ENCODE measurements at regions not wholly inside any gene's neighbourhood (a gene's known extent, or its start where the extent isn't known, plus 50 kb on each side); places are given as distances from the start of the nearest gene placed in this dataset.

DNA sequence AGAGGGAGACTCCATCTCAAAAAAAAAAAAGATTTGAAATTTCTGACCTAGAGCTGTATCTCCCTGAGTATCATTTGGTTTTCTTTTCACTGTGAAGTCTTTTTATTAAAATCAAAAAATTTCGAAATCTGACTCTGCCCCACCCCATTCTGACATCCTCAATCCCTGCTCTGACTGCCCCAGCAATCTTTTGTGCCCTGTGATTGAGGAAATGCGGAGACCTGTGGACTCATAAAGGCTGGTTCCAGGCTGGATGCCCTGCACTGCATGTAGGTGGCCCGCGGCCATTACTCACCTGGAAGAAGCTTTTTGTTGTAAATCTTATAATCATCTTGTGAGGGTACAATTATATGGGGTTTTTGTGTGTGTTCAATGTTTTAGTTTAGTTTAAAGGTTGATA, 147.3 kb upstream of the SEMA6D start (continued):
- TF ChIP-seq, protein P1, sequence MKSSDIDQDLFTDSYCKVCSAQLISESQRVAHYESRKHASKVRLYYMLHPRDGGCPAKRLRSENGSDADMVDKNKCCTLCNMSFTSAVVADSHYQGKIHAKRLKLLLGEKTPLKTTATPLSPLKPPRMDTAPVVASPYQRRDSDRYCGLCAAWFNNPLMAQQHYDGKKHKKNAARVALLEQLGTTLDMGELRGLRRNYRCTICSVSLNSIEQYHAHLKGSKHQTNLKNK (CRISPR knock-in tag; IDR thresholded peaks at IDR 0.05) = no peak
- TF ChIP-seq TEAD4 (CRISPR knock-in tag; IDR thresholded peaks at IDR 0.05) = no peak
- no peak for TF ChIP-seq NFYB (CRISPR knock-in tag; conservative IDR thresholded peaks at IDR 0.05; ENCODE audit: low read depth)

DNA sequence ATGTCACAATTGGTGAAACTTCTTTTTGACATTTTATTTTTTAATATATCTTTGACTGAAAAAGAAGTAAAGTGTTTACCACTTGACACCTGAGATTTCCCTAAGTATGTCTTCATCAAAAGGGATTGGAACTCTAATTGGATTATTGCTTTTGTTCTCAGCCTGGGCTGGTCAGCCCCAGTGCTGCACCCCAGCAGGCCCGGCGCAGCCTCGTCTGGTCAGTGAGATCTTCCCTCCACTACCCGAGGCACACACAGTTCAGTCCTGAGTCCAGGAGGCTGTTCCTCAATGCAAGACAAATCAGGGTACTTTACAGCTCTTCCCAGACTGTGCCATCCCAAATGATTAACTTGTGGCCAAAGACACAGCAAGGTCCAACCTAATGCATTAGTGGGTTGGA, 146.9 kb upstream of the SEMA6D start:
- Mint-ChIP-seq H3K4me1 (peaks cover 9% of the 10 kb centered on the region), H3K27ac (no peak overlapping the region), H3K27me3 (ENCODE audit: low read depth) (no peaks in the 10 kb centered on the region), H3K4me3 (no peak overlapping the region), H3K9me3 (no peaks in the 10 kb centered on the region), H3K36me3 (no peaks in the 10 kb centered on the region)
- ChIA-PET POLR2A (no interaction called here), CTCF (interaction anchor here (1.4 kb wide), 1 partner anchor 99 kb away, joined by 3 read pairs; no protein-coding TSS in a partner anchor)
- no peak for ATAC-seq
- DNase-seq (ENCODE audit: low spot score) = no peak
- TF ChIP-seq, protein P2, sequence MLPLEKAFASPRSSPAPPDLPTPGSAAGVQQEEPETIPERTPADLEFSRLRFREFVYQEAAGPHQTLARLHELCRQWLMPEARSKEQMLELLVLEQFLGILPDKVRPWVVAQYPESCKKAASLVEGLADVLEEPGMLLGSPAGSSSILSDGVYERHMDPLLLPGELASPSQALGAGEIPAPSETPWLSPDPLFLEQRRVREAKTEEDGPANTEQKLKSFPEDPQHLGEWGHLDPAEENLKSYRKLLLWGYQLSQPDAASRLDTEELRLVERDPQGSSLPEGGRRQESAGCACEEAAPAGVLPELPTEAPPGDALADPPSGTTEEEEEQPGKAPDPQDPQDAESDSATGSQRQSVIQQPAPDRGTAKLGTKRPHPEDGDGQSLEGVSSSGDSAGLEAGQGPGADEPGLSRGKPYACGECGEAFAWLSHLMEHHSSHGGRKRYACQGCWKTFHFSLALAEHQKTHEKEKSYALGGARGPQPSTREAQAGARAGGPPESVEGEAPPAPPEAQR (CRISPR knock-in tag; IDR thresholded peaks at IDR 0.05) = no peak
- TF ChIP-seq, protein P3, sequence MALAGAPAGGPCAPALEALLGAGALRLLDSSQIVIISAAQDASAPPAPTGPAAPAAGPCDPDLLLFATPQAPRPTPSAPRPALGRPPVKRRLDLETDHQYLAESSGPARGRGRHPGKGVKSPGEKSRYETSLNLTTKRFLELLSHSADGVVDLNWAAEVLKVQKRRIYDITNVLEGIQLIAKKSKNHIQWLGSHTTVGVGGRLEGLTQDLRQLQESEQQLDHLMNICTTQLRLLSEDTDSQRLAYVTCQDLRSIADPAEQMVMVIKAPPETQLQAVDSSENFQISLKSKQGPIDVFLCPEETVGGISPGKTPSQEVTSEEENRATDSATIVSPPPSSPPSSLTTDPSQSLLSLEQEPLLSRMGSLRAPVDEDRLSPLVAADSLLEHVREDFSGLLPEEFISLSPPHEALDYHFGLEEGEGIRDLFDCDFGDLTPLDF (CRISPR knock-in tag; IDR thresholded peaks at IDR 0.05) = no peak
- no peak for TF ChIP-seq FOXP1 (CRISPR knock-in tag; IDR thresholded peaks at IDR 0.05; ENCODE audit: borderline replicate concordance)
- TF ChIP-seq MYBL2 (CRISPR knock-in tag; IDR thresholded peaks at IDR 0.05) = no peak
- TF ChIP-seq, protein P4, sequence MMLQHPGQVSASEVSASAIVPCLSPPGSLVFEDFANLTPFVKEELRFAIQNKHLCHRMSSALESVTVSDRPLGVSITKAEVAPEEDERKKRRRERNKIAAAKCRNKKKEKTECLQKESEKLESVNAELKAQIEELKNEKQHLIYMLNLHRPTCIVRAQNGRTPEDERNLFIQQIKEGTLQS (CRISPR knock-in tag; conservative IDR thresholded peaks at IDR 0.05) = no peak
- TF ChIP-seq, protein P5, sequence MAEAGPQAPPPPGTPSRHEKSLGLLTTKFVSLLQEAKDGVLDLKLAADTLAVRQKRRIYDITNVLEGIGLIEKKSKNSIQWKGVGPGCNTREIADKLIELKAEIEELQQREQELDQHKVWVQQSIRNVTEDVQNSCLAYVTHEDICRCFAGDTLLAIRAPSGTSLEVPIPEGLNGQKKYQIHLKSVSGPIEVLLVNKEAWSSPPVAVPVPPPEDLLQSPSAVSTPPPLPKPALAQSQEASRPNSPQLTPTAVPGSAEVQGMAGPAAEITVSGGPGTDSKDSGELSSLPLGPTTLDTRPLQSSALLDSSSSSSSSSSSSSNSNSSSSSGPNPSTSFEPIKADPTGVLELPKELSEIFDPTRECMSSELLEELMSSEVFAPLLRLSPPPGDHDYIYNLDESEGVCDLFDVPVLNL (CRISPR knock-in tag; IDR thresholded peaks at IDR 0.05; ENCODE audit: borderline replicate concordance, low read depth) = no peak
- TF ChIP-seq, protein P6, sequence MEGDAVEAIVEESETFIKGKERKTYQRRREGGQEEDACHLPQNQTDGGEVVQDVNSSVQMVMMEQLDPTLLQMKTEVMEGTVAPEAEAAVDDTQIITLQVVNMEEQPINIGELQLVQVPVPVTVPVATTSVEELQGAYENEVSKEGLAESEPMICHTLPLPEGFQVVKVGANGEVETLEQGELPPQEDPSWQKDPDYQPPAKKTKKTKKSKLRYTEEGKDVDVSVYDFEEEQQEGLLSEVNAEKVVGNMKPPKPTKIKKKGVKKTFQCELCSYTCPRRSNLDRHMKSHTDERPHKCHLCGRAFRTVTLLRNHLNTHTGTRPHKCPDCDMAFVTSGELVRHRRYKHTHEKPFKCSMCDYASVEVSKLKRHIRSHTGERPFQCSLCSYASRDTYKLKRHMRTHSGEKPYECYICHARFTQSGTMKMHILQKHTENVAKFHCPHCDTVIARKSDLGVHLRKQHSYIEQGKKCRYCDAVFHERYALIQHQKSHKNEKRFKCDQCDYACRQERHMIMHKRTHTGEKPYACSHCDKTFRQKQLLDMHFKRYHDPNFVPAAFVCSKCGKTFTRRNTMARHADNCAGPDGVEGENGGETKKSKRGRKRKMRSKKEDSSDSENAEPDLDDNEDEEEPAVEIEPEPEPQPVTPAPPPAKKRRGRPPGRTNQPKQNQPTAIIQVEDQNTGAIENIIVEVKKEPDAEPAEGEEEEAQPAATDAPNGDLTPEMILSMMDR (IDR thresholded peaks at IDR 0.05) = no peak
- TF ChIP-seq, protein P7, sequence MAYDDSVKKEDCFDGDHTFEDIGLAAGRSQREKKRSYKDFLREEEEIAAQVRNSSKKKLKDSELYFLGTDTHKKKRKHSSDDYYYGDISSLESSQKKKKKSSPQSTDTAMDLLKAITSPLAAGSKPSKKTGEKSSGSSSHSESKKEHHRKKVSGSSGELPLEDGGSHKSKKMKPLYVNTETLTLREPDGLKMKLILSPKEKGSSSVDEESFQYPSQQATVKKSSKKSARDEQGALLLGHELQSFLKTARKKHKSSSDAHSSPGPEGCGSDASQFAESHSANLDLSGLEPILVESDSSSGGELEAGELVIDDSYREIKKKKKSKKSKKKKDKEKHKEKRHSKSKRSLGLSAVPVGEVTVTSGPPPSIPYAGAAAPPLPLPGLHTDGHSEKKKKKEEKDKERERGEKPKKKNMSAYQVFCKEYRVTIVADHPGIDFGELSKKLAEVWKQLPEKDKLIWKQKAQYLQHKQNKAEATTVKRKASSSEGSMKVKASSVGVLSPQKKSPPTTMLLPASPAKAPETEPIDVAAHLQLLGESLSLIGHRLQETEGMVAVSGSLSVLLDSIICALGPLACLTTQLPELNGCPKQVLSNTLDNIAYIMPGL (CRISPR knock-in tag; IDR thresholded peaks at IDR 0.05) = no peak
- TF ChIP-seq NR3C1 (CRISPR knock-in tag; conservative IDR thresholded peaks at IDR 0.05; ENCODE audit: low read depth) = no peak
- TF ChIP-seq ZNF232 (CRISPR knock-in tag; IDR thresholded peaks at IDR 0.05) = no peak
- no peak for TF ChIP-seq CREB1 (CRISPR knock-in tag; IDR thresholded peaks at IDR 0.05)
- TF ChIP-seq NR1H2 (CRISPR knock-in tag; IDR thresholded peaks at IDR 0.05) = no peak

Data from WTC11 (cell line).